GM12878 (cell line): ENCODE measurements at regions not wholly inside any gene's neighbourhood (a gene's known extent, or its start where the extent isn't known, plus 50 kb on each side); places are given as distances from the start of the nearest gene placed in this dataset.

Experiments used
- ATAC-seq: fragments of 200-7000 bp; cut with Tn5 transposase; 3 replicates; pipeline ENCODE4 v1.9.1; 2020; ENCODE audit warnings: mild to moderate bottlenecking, moderate library complexity
- BruUV-seq: library from RNA; stranded (reverse); fragments of 400-500 nt; replicated peaks from 2 replicates; lab custom pipeline; 2021; lab: Mats Ljungman, UMichigan
- CTCF ChIA-PET: fragments of 300-600 bp; sonication (Branson Sonifier 250); formaldehyde crosslinking; extraction: SDS; loops from one replicate; lab custom pipeline; 2021; ENCODE audit warnings: inconsistent platforms; lab: Yijun Ruan, JAX
- POLR2A ChIA-PET: fragments of 350-600 bp; formaldehyde crosslinking; extraction: SDS; loops from one replicate; lab custom pipeline; 2021; ENCODE audit warnings: inconsistent platforms; lab: Charles Lee
- RAD21 ChIA-PET: fragments of 300-600 bp; sonication (Branson Sonifier 250); formaldehyde crosslinking; loops from one replicate; lab custom pipeline; 2023; ENCODE audit warnings: antibody characterized with exemption; ENCODE audit not compliant: unreplicated experiment; lab: Charles Lee
- SMC1A ChIA-PET: fragments of 300-600 bp; sonication (Branson Sonifier 250); formaldehyde crosslinking; loops from one replicate; lab custom pipeline; 2023; ENCODE audit not compliant: unreplicated experiment, uncharacterized antibody; lab: Charles Lee
- DNase-seq: peaks from one replicate; pipeline ENCODE4 v3.0.0-alpha.2; 2011; ENCODE audit warnings: low read depth, low spot score
- FAIRE-seq: peaks from 3 replicates; lab custom pipeline; 2011; peaks lifted over from hg19 to GRCh38; lab: Jason Lieb, UNC
- H2AFZ ChIP-seq: 2 replicates; pipeline ENCODE4 v1.6.0; 2011; ENCODE audit warnings: low read depth, low read length, control low read depth; ENCODE audit not compliant: control insufficient read depth
- H3K27ac ChIP-seq: 2 replicates; pipeline ENCODE4 v1.5.1; 2011; ENCODE audit warnings: control low read depth; ENCODE audit not compliant: control insufficient read depth, insufficient read depth
- H3K27me3 ChIP-seq, 2 experiments: replicated peaks in 1 of 2; 2 replicates each; pipeline versions ENCODE4 v1.6.0 to v1.6.1; 2011; ENCODE audit warnings: low read length in 1 of 2; ENCODE audit not compliant: control insufficient read depth in 2 of 2, insufficient read depth in 2 of 2
- H3K36me3 ChIP-seq, 2 experiments: 2 replicates each; pipeline ENCODE4 v1.5.1; 2011; ENCODE audit warnings: low read length in 1 of 2; ENCODE audit not compliant: control insufficient read depth in 2 of 2, insufficient read depth in 2 of 2
- H3K4me1 ChIP-seq: 2 replicates; pipeline ENCODE4 v1.6.1; 2011; ENCODE audit warnings: mild to moderate bottlenecking, low read length, moderate library complexity, mixed read lengths; ENCODE audit not compliant: control insufficient read depth, insufficient read depth
- H3K4me2 ChIP-seq: 2 replicates; pipeline ENCODE4 v1.6.0; 2011; ENCODE audit warnings: control low read depth; ENCODE audit not compliant: control insufficient read depth, insufficient read depth
- H3K4me3 ChIP-seq: fragments of 200-600 bp; sonication (generic); 2 replicates; pipeline ENCODE4 v1.5.1; 2016
- H3K79me2 ChIP-seq: 2 replicates; pipeline ENCODE4 v1.6.0; 2011; ENCODE audit warnings: low read length; ENCODE audit not compliant: control insufficient read depth, insufficient read depth
- H3K9ac ChIP-seq: 2 replicates; pipeline ENCODE4 v1.8.0; 2011; ENCODE audit warnings: low read length, control low read depth, mixed read lengths; ENCODE audit not compliant: control insufficient read depth, insufficient read depth
- H3K9me3 ChIP-seq: replicated peaks from 3 replicates; pipeline ENCODE4 v1.5.1; 2011; ENCODE audit warnings: mild to moderate bottlenecking, low read length; ENCODE audit not compliant: control insufficient read depth, insufficient read depth
- H4K20me1 ChIP-seq: 2 replicates; pipeline ENCODE4 v1.6.0; 2011; ENCODE audit not compliant: control insufficient read depth, insufficient read depth
- EED ChIP-seq: sonication (generic); IDR thresholded peaks from 2 replicates; pipeline ENCODE4 v1.6.1; 2016; ENCODE audit warnings: antibody characterized with exemption, low read depth
- HDAC2 ChIP-seq: fragments of 200-600 bp; sonication (generic); IDR thresholded peaks from 2 replicates; pipeline ENCODE4 v1.6.1; 2017
- PAX8 ChIP-seq: fragments of 450-650 bp; IDR thresholded peaks from 2 replicates; pipeline ENCODE4 v1.6.1; 2017; ENCODE audit warnings: mild to moderate bottlenecking, moderate library complexity
- RAD51 ChIP-seq: fragments of 450-650 bp; IDR thresholded peaks from 2 replicates; pipeline ENCODE4 v1.6.1; 2016; ENCODE audit warnings: moderate library complexity, mild to moderate bottlenecking, inconsistent platforms
- SIN3A ChIP-seq: IDR thresholded peaks from 2 replicates; pipeline ENCODE4 v1.6.1; 2012; ENCODE audit warnings: low read depth, low read length, improper control_type of control experiment
- TARDBP ChIP-seq: IDR thresholded peaks from 2 replicates; pipeline ENCODE4 v1.6.1; 2016; ENCODE audit warnings: borderline replicate concordance
- TBL1XR1 ChIP-seq: IDR thresholded peaks from 2 replicates; pipeline ENCODE4 v1.6.1; 2012; ENCODE audit warnings: low read depth, low read length, improper control_type of control experiment
- WGBS: methylation state at CpG from one replicate; pipeline ENCODE4 v1.1.6; 2016; ENCODE audit warnings: low lambda C conversion rate; ENCODE audit not compliant: insufficient replicate concordance, insufficient coverage; ENCODE audit errors: missing lambda C conversion rate; 5-methylcytosine and 5-hydroxymethylcytosine counted together
- in situ Hi-C: fragments of 300-500 bp; cut with MboI; formaldehyde crosslinking; loops from 9 replicates; pipeline ENCODE4 v1.14.3; 2018; ENCODE audit warnings: mixed read lengths
- intact Hi-C: fragments of 100-400 bp; cut with micrococcal nuclease; formaldehyde crosslinking; loops from one replicate; pipeline ENCODE4 v1.14.2; 2022; ENCODE audit not compliant: unreplicated experiment
- TF ChIP-seq, protein P1 (sequence below): IDR thresholded peaks from 2 replicates; pipeline ENCODE4 v1.6.1; 2012; ENCODE audit warnings: mild to moderate bottlenecking, low read depth, low read length
- TF ChIP-seq, protein P2 (sequence below): IDR thresholded peaks from 2 replicates; pipeline ENCODE4 v1.6.1; 2011; ENCODE audit warnings: mild to moderate bottlenecking, low read depth, low read length, moderate library complexity; ENCODE audit not compliant: insufficient replicate concordance
- TF ChIP-seq, protein P3 (sequence below): IDR thresholded peaks from 2 replicates; pipeline ENCODE4 v1.6.1; 2012; ENCODE audit warnings: low read depth, low read length, improper control_type of control experiment
- TF ChIP-seq, protein P4 (sequence below): fragments of 450-650 bp; IDR thresholded peaks from 2 replicates; pipeline ENCODE4 v1.6.1; 2017; ENCODE audit warnings: antibody characterized with exemption, mild to moderate bottlenecking, moderate library complexity
- TF ChIP-seq, protein P5 (sequence below): fragments of 450-650 bp; IDR thresholded peaks from 2 replicates; pipeline ENCODE4 v1.6.1; 2018; ENCODE audit warnings: mild to moderate bottlenecking, low read depth, moderate library complexity; ENCODE audit not compliant: partially characterized antibody

DNA sequence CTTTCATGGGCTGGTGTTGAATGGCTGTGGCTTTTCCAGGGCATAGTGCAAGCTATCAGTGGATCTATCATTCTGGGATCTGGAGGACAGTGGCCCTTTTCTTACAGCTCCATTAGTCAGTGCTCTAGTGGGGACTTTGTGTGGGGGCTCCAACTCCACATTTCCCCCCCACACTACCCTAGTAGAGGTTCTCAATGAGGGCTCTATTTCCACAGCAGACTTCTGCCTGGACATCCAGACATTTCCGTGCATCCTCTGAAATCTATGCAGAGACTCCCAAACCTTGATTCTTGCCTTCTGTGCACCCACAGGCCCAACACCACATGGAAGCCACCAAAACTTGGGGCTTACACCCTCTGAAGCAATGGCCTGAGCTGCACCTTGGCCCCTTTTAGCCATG lies 208.3 kb upstream of the MKLN1 start (continued):
- TF ChIP-seq, protein P1, sequence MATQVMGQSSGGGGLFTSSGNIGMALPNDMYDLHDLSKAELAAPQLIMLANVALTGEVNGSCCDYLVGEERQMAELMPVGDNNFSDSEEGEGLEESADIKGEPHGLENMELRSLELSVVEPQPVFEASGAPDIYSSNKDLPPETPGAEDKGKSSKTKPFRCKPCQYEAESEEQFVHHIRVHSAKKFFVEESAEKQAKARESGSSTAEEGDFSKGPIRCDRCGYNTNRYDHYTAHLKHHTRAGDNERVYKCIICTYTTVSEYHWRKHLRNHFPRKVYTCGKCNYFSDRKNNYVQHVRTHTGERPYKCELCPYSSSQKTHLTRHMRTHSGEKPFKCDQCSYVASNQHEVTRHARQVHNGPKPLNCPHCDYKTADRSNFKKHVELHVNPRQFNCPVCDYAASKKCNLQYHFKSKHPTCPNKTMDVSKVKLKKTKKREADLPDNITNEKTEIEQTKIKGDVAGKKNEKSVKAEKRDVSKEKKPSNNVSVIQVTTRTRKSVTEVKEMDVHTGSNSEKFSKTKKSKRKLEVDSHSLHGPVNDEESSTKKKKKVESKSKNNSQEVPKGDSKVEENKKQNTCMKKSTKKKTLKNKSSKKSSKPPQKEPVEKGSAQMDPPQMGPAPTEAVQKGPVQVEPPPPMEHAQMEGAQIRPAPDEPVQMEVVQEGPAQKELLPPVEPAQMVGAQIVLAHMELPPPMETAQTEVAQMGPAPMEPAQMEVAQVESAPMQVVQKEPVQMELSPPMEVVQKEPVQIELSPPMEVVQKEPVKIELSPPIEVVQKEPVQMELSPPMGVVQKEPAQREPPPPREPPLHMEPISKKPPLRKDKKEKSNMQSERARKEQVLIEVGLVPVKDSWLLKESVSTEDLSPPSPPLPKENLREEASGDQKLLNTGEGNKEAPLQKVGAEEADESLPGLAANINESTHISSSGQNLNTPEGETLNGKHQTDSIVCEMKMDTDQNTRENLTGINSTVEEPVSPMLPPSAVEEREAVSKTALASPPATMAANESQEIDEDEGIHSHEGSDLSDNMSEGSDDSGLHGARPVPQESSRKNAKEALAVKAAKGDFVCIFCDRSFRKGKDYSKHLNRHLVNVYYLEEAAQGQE = no peak
- TF ChIP-seq SIN3A (no peak), HDAC2 (no peak)
- TF ChIP-seq, protein P2, sequence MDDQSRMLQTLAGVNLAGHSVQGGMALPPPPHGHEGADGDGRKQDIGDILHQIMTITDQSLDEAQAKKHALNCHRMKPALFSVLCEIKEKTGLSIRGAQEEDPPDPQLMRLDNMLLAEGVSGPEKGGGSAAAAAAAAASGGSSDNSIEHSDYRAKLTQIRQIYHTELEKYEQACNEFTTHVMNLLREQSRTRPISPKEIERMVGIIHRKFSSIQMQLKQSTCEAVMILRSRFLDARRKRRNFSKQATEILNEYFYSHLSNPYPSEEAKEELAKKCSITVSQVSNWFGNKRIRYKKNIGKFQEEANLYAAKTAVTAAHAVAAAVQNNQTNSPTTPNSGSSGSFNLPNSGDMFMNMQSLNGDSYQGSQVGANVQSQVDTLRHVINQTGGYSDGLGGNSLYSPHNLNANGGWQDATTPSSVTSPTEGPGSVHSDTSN = no peak
- TF ChIP-seq, protein P3, sequence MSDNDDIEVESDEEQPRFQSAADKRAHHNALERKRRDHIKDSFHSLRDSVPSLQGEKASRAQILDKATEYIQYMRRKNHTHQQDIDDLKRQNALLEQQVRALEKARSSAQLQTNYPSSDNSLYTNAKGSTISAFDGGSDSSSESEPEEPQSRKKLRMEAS = no peak

DNA sequence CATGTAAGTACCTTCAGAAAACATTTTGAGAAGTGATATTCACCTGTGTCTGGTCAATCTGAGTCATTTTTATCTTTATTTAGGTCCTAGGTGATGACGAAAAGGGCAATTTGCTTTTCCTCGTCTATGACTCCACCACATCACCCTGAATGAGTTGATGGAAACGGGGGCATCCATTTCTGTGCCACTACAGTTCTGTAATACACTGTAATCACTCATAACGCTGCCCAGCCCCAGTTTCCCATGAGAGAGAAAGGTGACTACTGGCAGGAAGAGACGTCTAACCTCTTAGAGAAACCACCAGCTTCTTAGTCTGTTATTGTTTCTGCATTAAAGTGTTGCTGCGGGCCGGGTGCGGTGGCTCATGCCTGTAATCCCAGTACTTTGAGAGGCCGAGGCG lies 205.3 kb upstream of the MKLN1 start:
- FAIRE-seq (no peak), DNase-seq (no peak), ATAC-seq (peak; percentile 61)
- in situ Hi-C loops (no loop called here), intact Hi-C loops (loop anchor here (5.0 kb wide), 1 partner anchor 205 kb away; the partner anchor contains the start of gene MKLN1)
- CTCF ChIA-PET = interaction anchor here (0.9 to 5.4 kb wide), 5 partner anchors 8 to 67 kb away, joined by 3 to 51 read pairs (median 4); no protein-coding TSS in a partner anchor
- no peaks in the 10 kb centered on the region for H4K20me1 ChIP-seq
- WGBS = 21% methylated on average over 10 of the region's 10 CpGs
- no peaks in the 10 kb centered on the region for H3K79me2 ChIP-seq
- peaks cover 9% of the 10 kb centered on the region for H3K9me3 ChIP-seq
- H3K4me2 ChIP-seq = peak overlapping the region; percentile 57
- no peaks in the 10 kb centered on the region for H3K27me3 ChIP-seq
- peak overlapping the region; percentile 53 for H3K27ac ChIP-seq
- H3K4me1 ChIP-seq = peaks cover 24% of the 10 kb centered on the region
- POLR2A ChIA-PET = interaction anchor here (0.5 to 6.2 kb wide), 2 partner anchors 13 to 919 kb away, joined by 5 to 110 read pairs; no protein-coding TSS in a partner anchor
- H3K9ac ChIP-seq = no peak overlapping the region
- RAD21 ChIA-PET = interaction anchor here (1.2 to 5.1 kb wide), 6 partner anchors 8 to 82 kb away, joined by 3 to 136 read pairs (median 10); no protein-coding TSS in a partner anchor
- peak overlapping the region; percentile 64 for H2AFZ ChIP-seq
- SMC1A ChIA-PET = interaction anchor here (0.9 to 6.2 kb wide), 9 partner anchors 8 to 205 kb away, joined by 3 to 152 read pairs (median 4); no protein-coding TSS in a partner anchor
- no peaks in the 10 kb centered on the region for H3K36me3 ChIP-seq
- H3K4me3 ChIP-seq = no peak overlapping the region; the same call in 1 of the 2 replicates
- BruUV-seq = no TSS peak
- TF ChIP-seq EED (0 out of 2 replicates have a peak, but pooled peaks have one; percentile 17), RAD51 (no peak), TBL1XR1 (no peak), PAX8 (no peak), TARDBP (no peak)
- TF ChIP-seq, protein P4, sequence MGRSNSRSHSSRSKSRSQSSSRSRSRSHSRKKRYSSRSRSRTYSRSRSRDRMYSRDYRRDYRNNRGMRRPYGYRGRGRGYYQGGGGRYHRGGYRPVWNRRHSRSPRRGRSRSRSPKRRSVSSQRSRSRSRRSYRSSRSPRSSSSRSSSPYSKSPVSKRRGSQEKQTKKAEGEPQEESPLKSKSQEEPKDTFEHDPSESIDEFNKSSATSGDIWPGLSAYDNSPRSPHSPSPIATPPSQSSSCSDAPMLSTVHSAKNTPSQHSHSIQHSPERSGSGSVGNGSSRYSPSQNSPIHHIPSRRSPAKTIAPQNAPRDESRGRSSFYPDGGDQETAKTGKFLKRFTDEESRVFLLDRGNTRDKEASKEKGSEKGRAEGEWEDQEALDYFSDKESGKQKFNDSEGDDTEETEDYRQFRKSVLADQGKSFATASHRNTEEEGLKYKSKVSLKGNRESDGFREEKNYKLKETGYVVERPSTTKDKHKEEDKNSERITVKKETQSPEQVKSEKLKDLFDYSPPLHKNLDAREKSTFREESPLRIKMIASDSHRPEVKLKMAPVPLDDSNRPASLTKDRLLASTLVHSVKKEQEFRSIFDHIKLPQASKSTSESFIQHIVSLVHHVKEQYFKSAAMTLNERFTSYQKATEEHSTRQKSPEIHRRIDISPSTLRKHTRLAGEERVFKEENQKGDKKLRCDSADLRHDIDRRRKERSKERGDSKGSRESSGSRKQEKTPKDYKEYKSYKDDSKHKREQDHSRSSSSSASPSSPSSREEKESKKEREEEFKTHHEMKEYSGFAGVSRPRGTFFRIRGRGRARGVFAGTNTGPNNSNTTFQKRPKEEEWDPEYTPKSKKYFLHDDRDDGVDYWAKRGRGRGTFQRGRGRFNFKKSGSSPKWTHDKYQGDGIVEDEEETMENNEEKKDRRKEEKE = no peak
- TF ChIP-seq, protein P5, sequence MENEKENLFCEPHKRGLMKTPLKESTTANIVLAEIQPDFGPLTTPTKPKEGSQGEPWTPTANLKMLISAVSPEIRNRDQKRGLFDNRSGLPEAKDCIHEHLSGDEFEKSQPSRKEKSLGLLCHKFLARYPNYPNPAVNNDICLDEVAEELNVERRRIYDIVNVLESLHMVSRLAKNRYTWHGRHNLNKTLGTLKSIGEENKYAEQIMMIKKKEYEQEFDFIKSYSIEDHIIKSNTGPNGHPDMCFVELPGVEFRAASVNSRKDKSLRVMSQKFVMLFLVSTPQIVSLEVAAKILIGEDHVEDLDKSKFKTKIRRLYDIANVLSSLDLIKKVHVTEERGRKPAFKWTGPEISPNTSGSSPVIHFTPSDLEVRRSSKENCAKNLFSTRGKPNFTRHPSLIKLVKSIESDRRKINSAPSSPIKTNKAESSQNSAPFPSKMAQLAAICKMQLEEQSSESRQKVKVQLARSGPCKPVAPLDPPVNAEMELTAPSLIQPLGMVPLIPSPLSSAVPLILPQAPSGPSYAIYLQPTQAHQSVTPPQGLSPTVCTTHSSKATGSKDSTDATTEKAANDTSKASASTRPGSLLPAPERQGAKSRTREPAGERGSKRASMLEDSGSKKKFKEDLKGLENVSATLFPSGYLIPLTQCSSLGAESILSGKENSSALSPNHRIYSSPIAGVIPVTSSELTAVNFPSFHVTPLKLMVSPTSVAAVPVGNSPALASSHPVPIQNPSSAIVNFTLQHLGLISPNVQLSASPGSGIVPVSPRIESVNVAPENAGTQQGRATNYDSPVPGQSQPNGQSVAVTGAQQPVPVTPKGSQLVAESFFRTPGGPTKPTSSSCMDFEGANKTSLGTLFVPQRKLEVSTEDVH = no peak
